Suprapubic skin (tissue), 3 donors: ENCODE measurements at regions not wholly inside any gene's neighbourhood (a gene's known extent, or its start where the extent isn't known, plus 50 kb on each side); places are given as distances from the start of the nearest gene placed in this dataset.

Experiments used
- POLR2AphosphoS5 ChIP-seq, 3 donors: sonication (generic); formaldehyde crosslinking; IDR thresholded peaks; one replicate each; pipeline ENCODE4 v1.6.1; 2017; ENCODE audit warnings: antibody characterized with exemption in 3 of 3
- TF ChIP-seq, protein P1 (sequence below), 2 donors: fragments of 200-600 bp in 1 of 2; fragments of 450-650 bp in 1 of 2; sonication (generic) in 1 of 2; IDR thresholded peaks; one replicate each; pipeline ENCODE4 v1.5.1; 2016 to 2019; ENCODE audit warnings: antibody characterized with exemption in 2 of 2, mild to moderate bottlenecking in 1 of 2, moderate library complexity in 1 of 2

DNA sequence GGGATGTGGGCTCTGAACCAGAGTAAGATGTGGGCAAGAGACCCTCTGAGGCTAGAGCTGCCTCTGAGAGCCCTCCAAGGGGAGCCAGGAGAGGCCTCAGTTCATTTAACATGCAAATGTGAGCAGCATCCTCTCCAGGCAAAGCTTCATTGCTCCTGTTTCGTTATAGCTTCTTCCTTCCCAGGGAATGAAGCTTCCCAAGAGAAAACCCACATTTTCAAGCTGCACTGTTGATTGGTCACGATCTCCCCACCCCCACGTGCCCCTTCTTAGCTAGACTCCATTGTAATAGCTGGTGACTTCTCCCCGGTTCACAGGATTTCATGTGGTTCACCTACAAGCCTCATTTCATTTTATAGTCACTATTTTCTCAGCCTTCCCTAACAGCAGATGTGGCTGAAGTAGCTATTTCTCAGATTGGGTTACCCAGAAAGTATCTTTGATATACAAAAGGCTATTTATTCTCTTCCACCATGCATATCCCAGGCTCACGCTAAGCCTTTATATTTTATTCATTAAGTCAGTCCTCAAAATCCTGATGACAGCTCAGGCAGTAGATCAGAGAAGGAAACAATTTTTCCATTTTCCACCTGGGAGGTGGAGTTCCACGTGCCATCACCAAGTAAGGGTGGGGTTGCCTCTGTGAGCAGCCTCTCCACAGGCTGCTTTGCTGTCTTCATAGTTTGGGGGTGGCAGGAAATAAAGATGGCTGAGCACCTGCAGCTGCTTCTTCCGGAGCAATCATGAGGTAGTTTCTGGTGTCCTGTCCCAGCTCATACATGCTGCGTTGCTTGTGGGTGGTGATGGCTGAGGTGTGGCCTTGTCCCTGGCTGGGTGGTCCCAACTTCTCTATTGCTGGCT, 178.3 kb upstream of the RAB4A start:
- TF ChIP-seq, protein P1, sequence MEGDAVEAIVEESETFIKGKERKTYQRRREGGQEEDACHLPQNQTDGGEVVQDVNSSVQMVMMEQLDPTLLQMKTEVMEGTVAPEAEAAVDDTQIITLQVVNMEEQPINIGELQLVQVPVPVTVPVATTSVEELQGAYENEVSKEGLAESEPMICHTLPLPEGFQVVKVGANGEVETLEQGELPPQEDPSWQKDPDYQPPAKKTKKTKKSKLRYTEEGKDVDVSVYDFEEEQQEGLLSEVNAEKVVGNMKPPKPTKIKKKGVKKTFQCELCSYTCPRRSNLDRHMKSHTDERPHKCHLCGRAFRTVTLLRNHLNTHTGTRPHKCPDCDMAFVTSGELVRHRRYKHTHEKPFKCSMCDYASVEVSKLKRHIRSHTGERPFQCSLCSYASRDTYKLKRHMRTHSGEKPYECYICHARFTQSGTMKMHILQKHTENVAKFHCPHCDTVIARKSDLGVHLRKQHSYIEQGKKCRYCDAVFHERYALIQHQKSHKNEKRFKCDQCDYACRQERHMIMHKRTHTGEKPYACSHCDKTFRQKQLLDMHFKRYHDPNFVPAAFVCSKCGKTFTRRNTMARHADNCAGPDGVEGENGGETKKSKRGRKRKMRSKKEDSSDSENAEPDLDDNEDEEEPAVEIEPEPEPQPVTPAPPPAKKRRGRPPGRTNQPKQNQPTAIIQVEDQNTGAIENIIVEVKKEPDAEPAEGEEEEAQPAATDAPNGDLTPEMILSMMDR (IDR thresholded peaks at IDR 0.05), result no peak
- TF ChIP-seq POLR2AphosphoS5 (IDR thresholded peaks at IDR 0.05), result no peak
